GM11168 (cell line): ENCODE measurements at regions not wholly inside any gene's neighbourhood (a gene's known extent, or its start where the extent isn't known, plus 50 kb on each side); places are given as distances from the start of the nearest gene placed in this dataset.

Experiments used
- in situ Hi-C: fragments of 300-500 bp; cut with MboI; formaldehyde crosslinking; loops from one replicate; pipeline ENCODE4 v1.12.0; 2022; ENCODE audit warnings: low sequenced_read_pairs; ENCODE audit not compliant: unreplicated experiment

DNA sequence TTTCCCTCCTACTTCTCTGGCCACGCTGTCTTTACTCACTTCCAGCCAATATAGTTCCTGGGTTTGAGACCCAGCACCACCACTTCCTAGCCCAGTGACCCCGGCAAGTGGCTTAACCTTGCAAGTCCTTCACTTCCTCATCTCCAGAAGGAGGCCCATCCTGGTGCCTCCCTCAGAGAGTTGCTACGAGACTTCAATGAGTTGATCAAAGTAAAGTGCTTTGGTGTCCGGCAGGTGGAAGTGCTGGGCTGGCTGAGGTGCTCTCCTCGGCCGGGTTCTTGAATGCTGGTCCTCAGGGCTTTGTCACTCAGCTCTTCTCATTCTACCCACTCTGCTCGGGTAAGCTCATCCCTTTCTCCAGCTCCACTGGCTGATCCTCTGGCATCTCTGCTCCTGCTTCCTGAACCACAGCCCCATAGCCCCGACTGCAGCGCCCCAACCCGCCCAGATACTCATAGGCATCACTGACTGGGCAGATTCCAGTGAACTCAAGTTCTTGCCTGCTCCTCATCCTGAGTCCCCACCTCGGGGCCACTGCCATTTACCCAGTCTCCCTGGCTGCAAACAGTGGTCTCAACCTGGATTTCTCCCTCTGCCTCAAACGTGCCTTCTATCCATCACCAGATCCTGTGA is 75.8 kb upstream of the WNT4 start:
- in situ Hi-C loops = no loop called here

GRCh38 chr1:22221233-22221780 is 78.4 kb upstream of the WNT4 start:
- in situ Hi-C loops = no loop called here

DNA sequence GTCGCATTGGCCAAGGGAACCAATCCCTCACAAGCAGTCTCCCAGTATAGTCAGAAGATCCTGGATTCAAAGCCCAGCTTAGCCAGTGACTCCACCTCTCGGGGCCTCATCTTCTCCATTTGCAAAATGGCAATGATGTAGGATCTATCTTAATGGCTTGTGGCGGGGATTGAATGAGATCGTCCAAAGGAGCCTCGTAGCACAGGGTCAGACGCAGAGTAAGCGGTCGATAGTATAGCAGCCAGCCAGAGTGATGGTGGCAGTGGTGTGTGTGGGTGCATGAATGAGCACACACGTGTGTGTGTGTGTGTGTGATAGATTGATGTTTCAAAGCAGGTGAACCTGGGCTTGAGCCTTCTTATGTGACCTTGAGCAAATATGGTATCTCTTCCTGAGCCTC is 79.8 kb upstream of the WNT4 start:
- in situ Hi-C loops = no loop called here

DNA sequence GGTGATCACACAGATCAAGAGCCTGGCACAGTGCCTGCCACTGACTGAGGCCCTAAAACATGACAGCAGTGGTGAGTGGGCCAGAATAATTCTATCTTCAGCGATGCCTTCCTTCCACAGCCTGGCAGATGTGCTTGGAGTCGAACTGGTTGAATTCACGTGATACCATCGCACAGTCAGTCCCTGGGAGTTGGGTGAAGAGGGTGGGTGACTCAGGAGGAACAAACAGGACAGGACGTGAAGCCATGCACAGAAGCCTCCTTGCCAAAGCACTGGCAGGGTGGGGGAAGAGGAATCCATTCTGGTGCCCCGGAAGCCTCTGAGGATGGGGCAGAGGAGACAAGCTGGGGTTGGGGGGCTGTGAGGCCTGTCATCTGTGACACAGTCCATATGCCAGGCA is 80.3 kb upstream of the WNT4 start:
- in situ Hi-C loops = no loop called here

DNA sequence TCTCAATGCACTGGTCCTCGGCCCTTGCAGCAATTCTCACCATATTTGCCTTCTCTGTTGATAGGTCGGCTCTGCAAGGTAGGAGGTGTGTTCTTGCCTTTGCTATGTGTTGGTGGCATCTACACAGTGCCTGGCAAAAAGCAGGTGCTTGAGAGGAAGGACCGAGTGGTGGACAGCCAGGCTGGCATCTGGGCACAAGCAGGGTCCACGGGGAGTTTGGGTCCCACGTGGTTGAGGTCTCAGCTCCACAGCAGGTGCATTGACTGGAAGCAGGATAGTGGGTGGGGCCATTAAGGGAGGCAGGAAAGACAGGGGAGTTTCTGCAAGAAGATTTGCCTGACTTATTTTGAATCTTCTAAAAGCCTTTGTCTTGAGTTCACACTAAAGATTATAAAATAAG is 81.2 kb upstream of the WNT4 start:
- in situ Hi-C loops = no loop called here

GRCh38 chr1:22224631-22225030 is 81.7 kb upstream of the WNT4 start:
- in situ Hi-C loops = no loop called here

- in situ Hi-C loops = no loop called here
Observed at GRCh38 chr1:22225858-22226589, 83.1 kb upstream of the WNT4 start.

DNA sequence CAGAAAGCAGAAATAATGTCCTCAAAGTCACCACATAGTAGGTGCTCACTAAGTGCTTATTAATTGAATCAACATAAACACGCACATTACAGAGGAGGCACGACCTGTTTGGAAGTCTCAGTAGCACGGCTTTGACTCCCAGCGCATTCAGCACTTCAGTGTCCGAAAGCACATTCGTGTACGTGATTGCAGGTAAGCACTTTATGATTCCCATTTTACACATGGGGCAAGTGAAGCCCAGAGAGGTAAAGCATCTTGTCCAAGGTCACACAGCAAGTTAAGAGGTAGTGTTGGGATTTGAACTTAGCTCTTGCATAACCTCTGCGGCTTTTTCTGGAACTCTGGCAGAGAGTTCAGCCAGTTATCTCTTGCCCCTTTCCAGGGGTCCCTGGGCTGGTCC is 85.2 kb upstream of the WNT4 start:
- in situ Hi-C loops = no loop called here

GRCh38 chr1:22228505-22228911 is 85.6 kb upstream of the WNT4 start:
- in situ Hi-C loops = no loop called here

GRCh38 chr1:22229379-22229778 is 86.5 kb upstream of the WNT4 start:
- in situ Hi-C loops = no loop called here

GRCh38 chr1:22231068-22231593 is 88.2 kb upstream of the WNT4 start:
- in situ Hi-C loops = no loop called here

DNA sequence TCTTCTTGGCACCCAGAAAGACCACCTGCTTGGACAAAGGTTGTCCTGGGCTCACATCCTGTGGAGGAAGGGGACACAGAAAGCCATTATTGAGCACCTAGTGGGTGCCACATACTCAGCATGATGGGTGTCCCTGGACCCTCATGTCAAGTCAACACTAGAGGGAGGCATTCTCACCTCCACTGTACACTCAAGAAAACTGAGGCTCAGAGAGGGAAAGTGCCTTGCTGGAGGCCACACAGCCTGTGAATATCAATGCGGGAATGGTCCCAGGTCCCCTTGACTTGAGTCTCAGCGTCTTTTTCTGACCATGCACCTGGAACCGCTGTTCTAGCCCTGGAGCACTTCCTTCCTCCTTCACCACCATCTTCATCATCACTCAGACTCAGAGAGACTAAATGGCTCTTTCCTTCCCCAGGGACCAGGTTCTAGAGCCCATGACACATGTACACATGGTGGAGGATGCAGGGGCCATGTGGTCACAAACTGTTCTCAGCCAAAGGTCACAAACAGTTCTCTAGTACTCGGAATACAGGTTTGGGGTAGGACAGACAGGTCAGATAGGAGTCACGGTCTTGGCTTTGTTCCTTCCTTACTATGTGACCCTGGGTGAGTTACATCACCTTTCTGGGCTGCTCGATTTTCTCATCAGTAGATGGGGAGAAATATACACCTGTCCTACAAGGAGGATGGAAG is 89.2 kb upstream of the WNT4 start:
- in situ Hi-C loops = no loop called here

GRCh38 chr1:22233222-22233621 is 90.3 kb upstream of the WNT4 start:
- in situ Hi-C loops = no loop called here

DNA sequence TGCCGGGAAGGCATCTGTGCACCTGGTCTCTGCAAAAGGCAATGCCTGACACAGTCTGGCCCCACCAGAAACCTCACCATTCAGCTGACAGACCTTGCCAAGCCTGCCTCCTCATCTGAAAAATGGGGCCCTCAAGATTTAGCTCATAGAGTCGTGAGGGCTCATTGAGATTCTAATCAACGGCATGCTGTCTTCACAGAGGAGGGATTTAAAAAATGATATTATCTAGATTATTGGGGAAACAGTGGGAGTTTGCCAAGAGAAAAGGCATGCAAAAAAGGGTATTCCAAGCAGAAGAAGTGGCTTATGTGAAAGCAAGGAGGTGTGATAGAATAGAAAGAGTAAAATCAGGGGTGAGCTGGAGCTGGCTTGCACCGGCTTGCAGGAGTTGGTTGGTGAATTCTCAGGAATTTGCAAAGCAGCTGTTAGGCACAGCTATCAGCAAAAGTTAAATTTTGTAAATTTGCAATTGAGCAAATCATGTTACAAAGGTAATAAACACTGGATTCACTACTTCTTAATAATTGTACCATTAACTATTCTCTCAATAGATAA is 91.7 kb upstream of the WNT4 start:
- in situ Hi-C loops = no loop called here

DNA sequence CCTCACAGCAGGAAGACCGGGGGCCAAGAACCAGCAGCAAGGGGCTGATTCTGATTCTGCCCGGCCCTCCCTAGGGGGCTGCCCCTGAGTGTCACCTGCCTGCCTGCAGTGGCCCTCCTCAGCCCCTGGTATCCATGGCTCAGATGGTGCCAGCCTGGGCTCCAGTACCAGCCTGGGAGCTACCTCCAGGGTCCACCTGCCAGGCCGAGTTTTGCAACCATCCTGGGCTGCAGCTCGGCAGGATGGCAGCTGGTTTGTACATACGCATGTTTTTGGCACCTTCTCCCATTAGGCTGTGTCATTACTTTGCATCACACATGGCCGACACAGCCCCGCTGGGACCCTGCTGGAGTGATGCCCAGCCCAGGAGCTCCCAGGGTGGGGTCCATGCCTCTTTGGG is 93.3 kb upstream of the WNT4 start:
- in situ Hi-C loops = no loop called here

DNA sequence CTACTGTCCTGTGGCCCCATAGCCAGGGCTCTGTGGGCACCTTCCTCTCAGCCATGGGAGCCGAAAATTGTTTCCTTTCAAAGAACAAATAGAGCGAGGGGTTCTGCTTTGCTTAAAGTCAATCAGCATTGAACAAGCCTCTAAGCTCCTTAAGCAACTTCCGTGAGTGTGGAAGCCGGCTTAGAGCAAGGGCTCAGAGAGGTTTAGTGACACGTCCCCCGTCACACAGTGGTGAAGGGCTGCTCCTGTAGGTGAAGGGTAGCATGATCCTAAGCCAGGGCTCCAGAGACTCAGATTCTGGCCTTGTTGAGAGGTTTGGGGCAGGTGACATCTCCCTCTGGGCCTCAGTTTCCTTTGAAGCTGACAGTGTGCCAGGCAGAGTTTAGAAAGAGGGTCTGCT is 94.0 kb upstream of the WNT4 start:
- in situ Hi-C loops = no loop called here

GRCh38 chr1:22237433-22238093 is 94.7 kb upstream of the WNT4 start:
- in situ Hi-C loops = no loop called here

GRCh38 chr1:22238356-22239224 is 95.7 kb upstream of the WNT4 start:
- in situ Hi-C loops = no loop called here

DNA sequence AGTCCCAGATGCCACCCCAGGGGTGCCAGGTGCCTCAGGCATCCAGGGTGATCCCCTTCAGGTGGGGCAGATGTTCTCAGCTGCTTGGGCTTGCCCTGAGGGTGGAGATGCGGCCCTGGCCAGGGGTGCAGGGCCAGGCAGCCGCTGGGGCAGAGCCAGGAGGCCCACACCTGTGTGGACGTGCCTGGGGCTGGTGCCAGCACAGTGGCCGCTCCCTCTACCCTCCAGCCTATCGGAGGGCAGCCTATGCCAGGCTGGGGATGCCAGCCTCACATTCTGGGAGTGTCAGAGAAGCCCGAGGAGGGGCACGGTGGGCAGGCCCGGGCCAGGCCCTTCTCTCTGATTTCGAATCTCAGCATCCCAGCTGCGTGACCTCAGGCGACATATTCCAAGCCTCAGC is 96.5 kb upstream of the WNT4 start:
- in situ Hi-C loops = no loop called here
